A549 (cell line): ENCODE measurements at regions not wholly inside any gene's neighbourhood (a gene's known extent, or its start where the extent isn't known, plus 50 kb on each side); places are given as distances from the start of the nearest gene placed in this dataset.

Source experiments
- ATAC-seq, 2 experiments: fragments of 200-7000 bp in 1 of 2; fragments of >200 bp in 1 of 2; cut with Nextera tagmentation in 1 of 2; cut with Tn5 transposase in 1 of 2; 3 replicates each; pipeline versions ENCODE4 v1.8.0 to v1.9.1; 2018 to 2020; ENCODE audit warnings: mild to moderate bottlenecking in 1 of 2, moderate library complexity in 1 of 2
- CTCF ChIA-PET: fragments of 300-600 bp; sonication (Branson Sonifier 250); formaldehyde crosslinking; extraction: SDS; loops from one replicate; lab custom pipeline; 2021; ENCODE audit warnings: antibody characterized with exemption, inconsistent platforms; lab: Yijun Ruan, JAX
- POLR2A ChIA-PET: fragments of 350-600 bp; formaldehyde crosslinking; extraction: SDS; loops from one replicate; lab custom pipeline; 2021; ENCODE audit warnings: antibody characterized with exemption, inconsistent platforms; lab: Yijun Ruan, JAX
- DNase-seq, 2 experiments: peaks; one replicate each; pipeline versions ENCODE4 v3.0.0 to v3.0.0-alpha.2; 2011 to 2016; ENCODE audit warnings: low read depth in 1 of 2, low spot score in 1 of 2
- FAIRE-seq: peaks from 2 replicates; lab custom pipeline; 2011; peaks lifted over from hg19 to GRCh38; lab: Jason Lieb, UNC
- H3K27ac ChIP-seq, 2 experiments: fragments of >200 bp; sonication (Bioruptor Twin); formaldehyde crosslinking; 3 replicates each; pipeline ENCODE4 v1.5.1; 2016 to 2017
- H3K4me1 ChIP-seq: fragments of >200 bp; sonication (Bioruptor Twin); formaldehyde crosslinking; 3 replicates; pipeline ENCODE4 v1.6.1; 2016
- H3K4me2 ChIP-seq: fragments of >200 bp; sonication (Bioruptor Twin); formaldehyde crosslinking; 3 replicates; pipeline ENCODE4 v1.6.1; 2016
- H3K4me3 ChIP-seq: fragments of >200 bp; sonication (Bioruptor Twin); formaldehyde crosslinking; 3 replicates; pipeline ENCODE4 v1.5.1; 2016
- H3K9me3 ChIP-seq: fragments of >200 bp; sonication (Bioruptor Twin); formaldehyde crosslinking; 3 replicates; pipeline ENCODE4 v1.6.1; 2016
- ATOH8 ChIP-seq: fragments of 250-450 bp; sonication (Bioruptor Pico); IDR thresholded peaks from 2 replicates; pipeline ENCODE4 v1.5.0; 2020; ENCODE audit warnings: low read depth, mild to moderate bottlenecking, moderate library complexity
- CBX2 ChIP-seq: fragments of 200-600 bp; sonication (generic); IDR thresholded peaks from 2 replicates; pipeline ENCODE4 v1.6.1; 2016; ENCODE audit warnings: low read depth, mild to moderate bottlenecking, borderline replicate concordance
- CEBPB ChIP-seq, 2 experiments: fragments of >200 bp in 1 of 2; sonication (Bioruptor Twin) in 1 of 2; formaldehyde crosslinking in 1 of 2; IDR thresholded peaks; 2 replicates each; pipeline ENCODE4 v1.6.1; 2012 to 2016
- CHD2 ChIP-seq: fragments of 150-350 bp; IDR thresholded peaks from 2 replicates; pipeline ENCODE4 v1.6.1; 2014; ENCODE audit warnings: low read length; ENCODE audit not compliant: partially characterized antibody
- HDAC2 ChIP-seq: fragments of 200-600 bp; sonication (generic); IDR thresholded peaks from 2 replicates; pipeline ENCODE4 v1.6.1; 2016
- HEYL ChIP-seq: fragments of 250-450 bp; sonication (Bioruptor Pico); IDR thresholded peaks from 2 replicates; pipeline ENCODE4 v1.8.0; 2021; ENCODE audit warnings: mild to moderate bottlenecking, moderate library complexity
- HMGXB4 ChIP-seq: fragments of 250-450 bp; sonication (Bioruptor Pico); IDR thresholded peaks from 2 replicates; pipeline ENCODE4 v1.5.0; 2021; ENCODE audit warnings: mild to moderate bottlenecking, moderate library complexity, borderline replicate concordance
- KDM1A ChIP-seq: fragments of 200-600 bp; sonication (generic); IDR thresholded peaks from 2 replicates; pipeline ENCODE4 v1.6.1; 2016; ENCODE audit warnings: low read depth, mild to moderate bottlenecking
- KDM5A ChIP-seq: fragments of 200-600 bp; sonication (generic); IDR thresholded peaks from 2 replicates; pipeline ENCODE4 v1.6.1; 2016; ENCODE audit warnings: antibody characterized with exemption, mild to moderate bottlenecking
- MAZ ChIP-seq: fragments of 150-350 bp; IDR thresholded peaks from 2 replicates; pipeline ENCODE4 v1.6.1; 2014; ENCODE audit warnings: antibody characterized with exemption, low read depth, low read length, borderline replicate concordance
- MYC ChIP-seq: IDR thresholded peaks from 2 replicates; pipeline ENCODE4 v1.6.1; 2012; ENCODE audit warnings: mild to moderate bottlenecking, inconsistent platforms, low read length, improper control_type of control experiment, borderline replicate concordance
- NPAS2 ChIP-seq: fragments of 250-450 bp; sonication (Bioruptor Pico); IDR thresholded peaks from 2 replicates; pipeline ENCODE4 v1.8.0; 2022; ENCODE audit warnings: mild to moderate bottlenecking, moderate library complexity, borderline replicate concordance
- PHF8 ChIP-seq: fragments of 200-600 bp; sonication (generic); IDR thresholded peaks from 2 replicates; pipeline ENCODE4 v1.6.1; 2016; ENCODE audit warnings: low read depth, mild to moderate bottlenecking, antibody characterized with exemption, moderate library complexity, borderline replicate concordance
- POLR2AphosphoS2 ChIP-seq: conservative IDR thresholded peaks from 2 replicates; pipeline ENCODE4 v1.6.1; 2012; ENCODE audit warnings: low read length, improper control_type of control experiment, inconsistent platforms
- REST ChIP-seq: fragments of 200-600 bp; sonication (generic); IDR thresholded peaks from 2 replicates; pipeline ENCODE4 v1.6.1; 2016; ENCODE audit warnings: antibody characterized with exemption, mild to moderate bottlenecking, moderate library complexity
- RFX5 ChIP-seq: fragments of 450-650 bp; IDR thresholded peaks from 2 replicates; pipeline ENCODE4 v1.7.1; 2014; ENCODE audit warnings: antibody characterized with exemption, mild to moderate bottlenecking, moderate library complexity
- TP53 ChIP-seq: fragments of 250-450 bp; sonication (Bioruptor Pico); IDR thresholded peaks from 2 replicates; pipeline ENCODE4 v1.5.0; 2021; ENCODE audit warnings: mild to moderate bottlenecking, moderate library complexity
- USF2 ChIP-seq: fragments of 450-650 bp; IDR thresholded peaks from 2 replicates; pipeline ENCODE4 v1.6.1; 2014; ENCODE audit warnings: antibody characterized with exemption
- ZFP36 ChIP-seq: fragments of 450-650 bp; IDR thresholded peaks from 2 replicates; pipeline ENCODE4 v1.6.1; 2014; ENCODE audit warnings: borderline replicate concordance; ENCODE audit not compliant: partially characterized antibody
- ZSCAN20 ChIP-seq: fragments of 250-450 bp; sonication (Bioruptor Pico); IDR thresholded peaks from 2 replicates; pipeline ENCODE4 v1.8.0; 2022; ENCODE audit warnings: mild to moderate bottlenecking, moderate library complexity
- WGBS: methylation state at CpG from one replicate; pipeline ENCODE4 v1.1.6; 2017; ENCODE audit errors: missing lambda C conversion rate; 5-methylcytosine and 5-hydroxymethylcytosine counted together
- TF ChIP-seq, protein P1 (sequence below): fragments of >200 bp; sonication (Bioruptor Twin); formaldehyde crosslinking; IDR thresholded peaks from 2 replicates; pipeline ENCODE4 v1.6.1; 2016
- TF ChIP-seq, protein P2 (sequence below): IDR thresholded peaks from 2 replicates; pipeline ENCODE4 v1.6.1; 2012

- WGBS: 29% methylated on average over 2 of the region's 2 CpGs
- DNase-seq (peak in 1 of 2 experiments; percentile 17), ATAC-seq (no peak), FAIRE-seq (no peak)
- ChIA-PET CTCF (no interaction called here), POLR2A (no interaction called here)
- no peak overlapping the region for H3K4me3 ChIP-seq
- TF ChIP-seq HDAC2: no peak
- no peak for TF ChIP-seq TP53
- no peak for TF ChIP-seq CHD2
- TF ChIP-seq KDM1A: no peak
- no peak for TF ChIP-seq HEYL
- TF ChIP-seq REST: no peak
- TF ChIP-seq ZFP36: no peak
- H3K4me2 ChIP-seq: peak overlapping the region; percentile 26
- no peak overlapping the region for H3K27ac ChIP-seq
- no peaks in the 10 kb centered on the region for H3K9me3 ChIP-seq
- peaks cover 11% of the 10 kb centered on the region for H3K4me1 ChIP-seq
Measured at GRCh38 chr12:91704446-91704845, 441.2 kb downstream of the BTG1 start.

GRCh38 chr12:91703491-91704283 is 442.0 kb downstream of the BTG1 start:
- Histone ChIP-seq H3K27ac (no peak overlapping the region), H3K9me3 (no peaks in the 10 kb centered on the region), H3K4me1 (peaks cover 11% of the 10 kb centered on the region), H3K4me3 (no peak overlapping the region), H3K4me2 (no peak overlapping the region)
- ChIA-PET CTCF (no interaction called here), POLR2A (no interaction called here)
- WGBS: 64% methylated on average over 2 of the region's 2 CpGs
- FAIRE-seq: no peak
- DNase-seq: no peak
- ATAC-seq: no peak
- TF ChIP-seq USF2: no peak
- TF ChIP-seq KDM1A: no peak
- no peak for TF ChIP-seq HDAC2
- TF ChIP-seq HMGXB4 (CRISPR knock-in tag): no peak
- no peak for TF ChIP-seq KDM5A
- TF ChIP-seq ATOH8 (CRISPR knock-in tag): no peak
- no peak for TF ChIP-seq RFX5

GRCh38 chr12:91702843-91703425 is 442.7 kb downstream of the BTG1 start:
- 40% methylated on average over 3 of the region's 3 CpGs for WGBS
- Histone ChIP-seq H3K4me1 (peaks cover 11% of the 10 kb centered on the region), H3K4me2 (no peak overlapping the region), H3K9me3 (no peaks in the 10 kb centered on the region), H3K27ac (no peak overlapping the region), H3K4me3 (no peak overlapping the region)
- FAIRE-seq (peak; percentile 67), ATAC-seq (no peak), DNase-seq (no peak)
- ChIA-PET CTCF (no interaction called here), POLR2A (no interaction called here)
- TF ChIP-seq, protein P1, sequence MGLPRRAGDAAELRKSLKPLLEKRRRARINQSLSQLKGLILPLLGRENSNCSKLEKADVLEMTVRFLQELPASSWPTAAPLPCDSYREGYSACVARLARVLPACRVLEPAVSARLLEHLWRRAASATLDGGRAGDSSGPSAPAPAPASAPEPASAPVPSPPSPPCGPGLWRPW: no peak
- TF ChIP-seq ATOH8 (CRISPR knock-in tag): no peak
- no peak for TF ChIP-seq RFX5
- no peak for TF ChIP-seq PHF8
- TF ChIP-seq ZSCAN20 (CRISPR knock-in tag): no peak
- TF ChIP-seq, protein P2, sequence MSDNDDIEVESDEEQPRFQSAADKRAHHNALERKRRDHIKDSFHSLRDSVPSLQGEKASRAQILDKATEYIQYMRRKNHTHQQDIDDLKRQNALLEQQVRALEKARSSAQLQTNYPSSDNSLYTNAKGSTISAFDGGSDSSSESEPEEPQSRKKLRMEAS: no peak
- TF ChIP-seq CEBPB (IDR thresholded peaks at IDR 0.05): no peak
- no peak for TF ChIP-seq MYC
- no peak for TF ChIP-seq KDM5A
- TF ChIP-seq CBX2: no peak
- no peak for TF ChIP-seq NPAS2
- no peak for TF ChIP-seq MAZ
- no peak for TF ChIP-seq POLR2AphosphoS2
